Activated CD8-positive, alpha-beta memory T cell treated with anti-CD3 and anti-CD28 coated beads for 1 hour (primary cell): ENCODE measurements at regions not wholly inside any gene's neighbourhood (a gene's known extent, or its start where the extent isn't known, plus 50 kb on each side); places are given as distances from the start of the nearest gene placed in this dataset.
A peak's percentile ranks its signal among the peaks of the same experiment; 100 is the strongest.

Source experiments
- DNase-seq, 2 donors: peaks; one replicate each; pipeline ENCODE4 v3.0.0-alpha.2; 2020; ENCODE audit warnings: low read depth in 1 of 2; ENCODE audit errors: extremely low read depth in 1 of 2

DNA sequence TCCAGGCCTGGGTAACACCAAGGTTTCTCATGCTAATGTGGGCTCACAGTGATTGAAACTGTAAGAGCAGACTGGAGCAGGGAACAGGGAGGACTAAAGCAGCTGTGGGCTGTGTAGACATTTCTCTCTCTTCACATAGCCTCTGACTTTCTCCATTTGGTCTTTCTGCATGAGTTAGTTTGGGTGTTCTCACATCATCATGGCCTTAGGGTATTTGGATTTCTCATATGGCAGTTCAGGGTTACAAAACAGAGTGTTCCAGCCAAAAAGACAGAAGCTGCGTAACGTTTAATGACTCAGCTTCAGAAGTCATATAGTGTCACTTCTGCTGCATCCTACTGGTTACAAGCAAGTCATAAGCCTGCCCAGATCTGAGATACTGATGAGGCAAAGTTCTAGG lies 52.0 kb upstream of the OSBPL8 start:
- no peak for DNase-seq

- DNase-seq: no peak
Observed at GRCh38 chr12:76614364-76614763, 54.8 kb upstream of the OSBPL8 start.

DNA sequence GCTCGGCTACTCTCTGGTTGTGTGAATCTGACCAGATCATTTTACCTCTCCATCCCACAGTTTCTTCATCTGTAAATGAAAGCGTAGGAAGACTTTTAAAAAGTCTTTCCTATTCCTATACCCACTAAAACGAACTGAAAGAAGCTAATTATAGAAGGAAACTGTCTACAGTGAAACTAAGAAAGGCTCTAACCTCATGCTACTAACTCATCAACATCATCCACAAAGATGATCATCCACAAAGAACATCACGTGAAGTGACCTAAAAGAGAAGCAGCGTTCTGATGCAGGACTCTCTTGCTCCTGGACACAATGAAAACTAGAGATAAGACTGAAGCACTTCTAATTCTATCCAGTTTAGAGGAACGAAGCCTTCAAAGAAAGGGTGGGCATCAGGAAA lies 58.5 kb upstream of the OSBPL8 start:
- no peak for DNase-seq

- DNase-seq: peak; percentile 20 to 45
Observed at GRCh38 chr12:76621582-76622024, 62.0 kb upstream of the OSBPL8 start.

DNA sequence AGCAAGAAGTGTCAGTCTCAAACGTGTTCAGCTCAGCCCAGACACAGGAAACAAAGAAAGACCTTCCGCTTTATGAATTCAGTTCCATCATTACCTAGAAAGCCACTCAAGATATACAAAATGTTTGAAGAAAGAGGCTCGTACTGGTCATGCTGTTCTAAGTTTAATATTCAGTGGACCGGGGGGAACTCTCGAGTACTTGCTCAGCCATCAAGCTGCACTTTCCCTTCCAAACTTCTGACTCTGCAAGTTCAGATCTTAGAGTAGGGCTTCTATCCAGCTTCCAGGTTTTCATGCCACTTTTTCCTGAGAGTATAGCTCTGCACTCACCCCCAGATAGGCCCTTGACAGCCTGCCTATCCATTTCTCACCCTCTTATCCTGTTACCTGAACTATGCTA lies 62.8 kb upstream of the OSBPL8 start:
- DNase-seq: no peak

DNA sequence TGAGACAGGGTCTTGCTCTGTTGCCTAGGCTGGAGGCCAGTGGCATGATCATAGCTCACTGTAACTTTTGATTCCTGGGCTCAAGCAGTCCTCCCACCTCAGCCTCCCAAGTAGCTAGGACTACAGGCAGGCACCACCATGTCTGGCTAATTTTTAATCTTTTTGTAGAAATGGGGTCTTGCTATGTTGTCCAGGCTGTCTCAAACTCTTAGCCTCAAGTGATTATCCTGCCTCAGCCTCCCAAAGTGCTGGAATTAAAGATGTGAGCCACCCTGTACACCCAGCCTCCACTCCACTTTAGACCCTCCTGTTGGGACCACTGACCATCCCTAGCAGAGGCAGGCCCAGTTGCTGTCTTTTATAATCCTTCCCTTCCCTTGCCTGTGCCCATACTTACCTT lies 63.3 kb upstream of the OSBPL8 start:
- no peak for DNase-seq

DNA sequence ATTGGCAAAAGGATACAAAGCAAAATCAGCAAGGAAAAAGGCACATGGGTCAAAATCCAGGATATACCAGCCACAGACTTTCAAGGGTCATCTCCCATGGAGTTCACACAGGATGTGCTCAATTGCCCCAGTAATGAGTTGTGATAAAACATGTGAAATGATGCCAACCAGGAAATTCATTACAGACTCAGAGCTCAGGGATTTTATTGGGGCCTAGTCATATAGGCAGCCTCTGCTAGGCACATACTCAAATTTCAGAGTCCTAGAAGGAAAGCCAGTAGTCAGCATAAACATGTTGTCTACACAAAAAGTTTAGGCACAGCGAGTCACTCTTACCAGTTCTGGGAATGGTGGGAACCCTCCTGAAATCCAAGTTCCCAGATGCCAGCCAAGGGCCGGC lies 64.4 kb upstream of the OSBPL8 start:
- no peak for DNase-seq

- no peak for DNase-seq
Observed at GRCh38 chr12:76627346-76628135, 68.0 kb upstream of the OSBPL8 start.

DNA sequence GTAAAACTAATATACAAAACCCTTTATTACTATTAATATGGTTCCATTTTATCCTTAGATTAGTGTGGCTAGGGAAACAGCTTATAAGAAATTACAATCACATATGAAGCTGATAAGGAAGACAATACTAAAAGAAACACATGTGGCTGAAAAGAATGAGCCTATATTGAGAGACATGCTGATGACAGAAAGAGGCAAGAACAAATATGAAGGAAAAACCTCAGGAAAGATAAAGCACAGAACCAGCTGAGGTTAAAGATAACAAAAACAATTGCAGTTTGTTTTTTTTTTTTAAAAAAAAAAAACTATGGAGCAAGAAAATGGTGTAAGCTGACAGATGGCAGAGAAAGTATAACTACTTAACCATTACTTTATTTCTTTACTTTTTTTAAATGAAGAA lies 69.2 kb upstream of the OSBPL8 start:
- DNase-seq: no peak

GRCh38 chr12:76631741-76632140 lies 72.2 kb upstream of the OSBPL8 start:
- no peak for DNase-seq

- DNase-seq: no peak
Observed at GRCh38 chr12:76633415-76633814, 73.8 kb upstream of the OSBPL8 start.

GRCh38 chr12:76634133-76634532 lies 74.6 kb upstream of the OSBPL8 start:
- DNase-seq: no peak

DNA sequence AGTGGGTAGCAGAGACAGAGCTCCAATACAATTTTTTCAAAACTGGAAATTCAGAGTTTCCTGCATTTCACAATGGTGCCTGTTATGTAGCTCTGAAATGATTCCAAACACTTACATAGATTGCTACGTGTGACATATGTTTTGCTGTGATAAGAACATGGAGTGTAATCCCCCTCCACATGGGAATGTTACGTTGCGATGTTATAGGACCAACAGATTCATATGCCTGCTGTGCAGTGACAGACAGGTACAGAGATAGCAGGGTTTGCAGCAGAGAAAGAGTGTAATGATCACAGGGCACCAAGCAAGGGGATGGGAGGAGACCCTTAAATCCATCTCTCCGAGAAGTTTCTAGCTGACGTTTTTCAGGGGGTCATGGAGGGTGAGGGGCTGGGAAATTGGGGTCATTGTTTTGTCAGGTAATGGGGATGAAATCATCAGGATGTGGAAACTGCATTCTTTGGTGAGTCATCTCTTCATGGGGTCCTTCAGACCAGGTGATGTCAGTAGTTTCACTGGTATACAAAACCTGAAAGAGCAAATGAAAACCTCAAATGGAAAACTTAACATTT lies 76.6 kb upstream of the OSBPL8 start:
- no peak for DNase-seq

GRCh38 chr12:76637807-76638206 lies 78.2 kb upstream of the OSBPL8 start:
- no peak for DNase-seq

GRCh38 chr12:76639646-76640045 lies 80.1 kb upstream of the OSBPL8 start:
- DNase-seq: no peak

DNA sequence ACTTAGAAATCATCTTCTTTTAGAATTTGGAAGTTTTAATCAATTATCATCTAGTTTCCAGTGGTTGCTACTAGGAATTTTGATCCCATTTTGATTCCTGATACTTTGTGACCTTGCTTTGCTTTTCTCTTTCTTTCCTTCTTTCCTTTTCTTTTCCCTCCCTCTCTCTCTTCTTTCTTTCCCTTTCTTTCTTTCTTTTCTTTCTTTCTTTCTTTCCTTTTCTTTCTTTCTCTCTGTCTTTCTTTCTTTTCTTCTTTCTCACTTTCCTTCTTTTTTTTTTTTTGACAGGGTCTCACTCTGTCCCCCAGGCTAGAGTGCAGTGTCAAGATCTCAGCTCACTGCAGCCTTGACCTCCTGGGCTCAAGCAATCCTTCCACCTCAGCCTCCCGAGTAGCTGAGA lies 81.5 kb upstream of the OSBPL8 start:
- DNase-seq: no peak

DNA sequence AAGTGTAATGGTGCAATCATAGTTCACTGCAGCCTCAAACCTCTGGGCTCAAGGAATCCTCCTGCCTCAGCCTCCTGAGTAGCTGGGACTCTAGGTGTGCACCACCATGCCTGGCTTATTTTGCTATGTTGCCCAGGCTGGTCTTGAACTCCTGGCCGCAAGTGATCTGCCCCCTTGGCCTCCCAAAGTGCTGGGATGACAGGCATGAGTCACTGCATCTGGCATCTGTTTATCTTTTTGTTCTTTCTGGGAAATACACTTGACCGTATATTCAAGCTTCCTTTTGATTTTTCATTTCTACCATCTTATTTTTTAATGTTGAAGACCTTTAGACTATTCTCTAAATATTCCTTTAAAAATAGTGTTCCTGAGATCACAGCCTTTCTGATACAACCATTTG lies 82.4 kb upstream of the OSBPL8 start:
- no peak for DNase-seq

DNA sequence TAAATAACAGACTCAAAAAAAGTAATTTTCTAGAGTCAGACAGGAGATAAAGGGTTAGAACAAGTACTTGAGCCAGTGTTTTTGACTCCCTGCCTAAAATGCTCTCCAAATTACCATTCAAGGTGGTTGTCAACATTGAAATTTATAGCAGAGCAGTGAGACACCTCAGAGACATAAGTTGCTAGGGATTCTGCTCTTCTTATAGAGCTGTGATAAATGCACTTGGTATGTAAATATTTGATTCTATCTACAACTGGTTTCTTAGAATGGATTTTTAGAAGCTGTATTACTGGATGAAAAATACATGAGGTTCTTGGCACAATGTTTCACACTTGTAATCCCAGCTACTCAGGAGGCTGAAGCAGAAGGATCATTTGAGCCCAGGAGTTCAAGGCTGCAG lies 83.9 kb upstream of the OSBPL8 start:
- no peak for DNase-seq

GRCh38 chr12:76644950-76645349 lies 85.4 kb upstream of the OSBPL8 start:
- DNase-seq: no peak

GRCh38 chr12:76645934-76646333 lies 86.4 kb upstream of the OSBPL8 start:
- DNase-seq: no peak

- no peak for DNase-seq
Observed at GRCh38 chr12:76646366-76646765, 86.8 kb upstream of the OSBPL8 start.

DNA sequence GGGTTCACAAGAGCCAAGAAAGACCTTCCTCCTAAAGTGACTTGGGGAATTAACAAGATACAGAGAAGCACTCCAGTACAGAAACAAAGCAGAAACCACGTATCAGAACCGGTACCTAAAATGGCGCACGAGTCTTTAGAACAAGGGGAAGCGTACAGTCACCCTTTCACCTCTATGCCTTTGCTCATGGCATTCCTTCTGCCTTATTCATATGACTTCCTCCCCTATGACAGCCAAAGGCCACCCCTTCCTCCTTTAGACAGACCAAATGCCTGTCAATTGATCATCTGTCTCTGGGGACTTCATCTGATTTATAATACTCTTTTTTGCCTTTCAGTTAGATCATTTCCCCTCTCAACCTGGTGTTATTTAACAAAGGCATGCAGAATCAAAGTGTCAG lies 89.5 kb upstream of the OSBPL8 start:
- DNase-seq: no peak

GRCh38 chr12:76652402-76652801 lies 92.8 kb upstream of the OSBPL8 start:
- DNase-seq: no peak
